ENCODE measurements at regions not wholly inside any gene's neighbourhood (a gene's known extent, or its start where the extent isn't known, plus 50 kb on each side); places are given as distances from the start of the nearest gene placed in this dataset.

- no peak for DNase-seq
These were observed 49.9 kb downstream of the RIN2 start for GRCh38 chr20:19807946-19808330.

GRCh38 chr20:19808498-19808897 is 50.4 kb downstream of the RIN2 start:
- DNase-seq: no peak

GRCh38 chr20:19809505-19809904 is 51.4 kb downstream of the RIN2 start:
- DNase-seq: no peak

GRCh38 chr20:19811231-19811630 is 53.2 kb downstream of the RIN2 start:
- no peak for DNase-seq

- no peak for DNase-seq
These were observed 54.0 kb downstream of the RIN2 start for GRCh38 chr20:19812056-19812455.

- DNase-seq: no peak
These were observed 54.6 kb downstream of the RIN2 start for GRCh38 chr20:19812696-19813095.

GRCh38 chr20:19813846-19814640 is 56.0 kb downstream of the RIN2 start:
- no peak for DNase-seq

- DNase-seq: peak in 1 of 2 experiments; percentile 23
These were observed 57.5 kb downstream of the RIN2 start for GRCh38 chr20:19815553-19815991.

GRCh38 chr20:19816386-19816785 is 58.3 kb downstream of the RIN2 start:
- DNase-seq: no peak

GRCh38 chr20:19817017-19817416 is 59.0 kb downstream of the RIN2 start:
- DNase-seq: no peak

GRCh38 chr20:19819149-19819548 is 61.1 kb downstream of the RIN2 start:
- DNase-seq: no peak

- DNase-seq: no peak
These were observed 62.6 kb downstream of the RIN2 start for GRCh38 chr20:19820555-19821211.

- DNase-seq: no peak
These were observed 63.5 kb downstream of the RIN2 start for GRCh38 chr20:19821606-19822005.

- DNase-seq: no peak
These were observed 65.2 kb downstream of the RIN2 start for GRCh38 chr20:19823216-19823615.

- DNase-seq: no peak
These were observed 65.9 kb downstream of the RIN2 start for GRCh38 chr20:19823971-19824370.

- DNase-seq: no peak
These were observed 66.8 kb downstream of the RIN2 start for GRCh38 chr20:19824861-19825260.

- DNase-seq: no peak
These were observed 68.3 kb downstream of the RIN2 start for GRCh38 chr20:19826179-19826914.

GRCh38 chr20:19827818-19828217 is 69.8 kb downstream of the RIN2 start:
- DNase-seq: no peak

GRCh38 chr20:19828232-19828631 is 70.2 kb downstream of the RIN2 start:
- DNase-seq: peak; percentile 27 to 48

GRCh38 chr20:19830211-19830785 is 72.2 kb downstream of the RIN2 start:
- no peak for DNase-seq

- DNase-seq: peak; percentile 50 to 51
These were observed 74.8 kb downstream of the RIN2 start for GRCh38 chr20:19832875-19833274.

GRCh38 chr20:19833395-19833794 is 75.3 kb downstream of the RIN2 start:
- no peak for DNase-seq

- no peak for DNase-seq
These were observed 76.2 kb downstream of the RIN2 start for GRCh38 chr20:19834287-19834686.
